PC-3 (cell line): ENCODE measurements at regions not wholly inside any gene's neighbourhood (a gene's known extent, or its start where the extent isn't known, plus 50 kb on each side); places are given as distances from the start of the nearest gene placed in this dataset.
"Not testable (repeated sequence)": the region's sequence is repeated elsewhere in the genome, so short reads cannot be mapped to it uniquely, and the experiment has no call there.

ENCODE experiments used
- ATAC-seq: fragments of 200-7000 bp; cut with Tn5 transposase; 2 replicates; pipeline ENCODE4 v1.9.1; 2020; ENCODE audit warnings: mild to moderate bottlenecking, moderate library complexity
- BruUV-seq: library from RNA; stranded (reverse); fragments of 400-500 nt; replicated peaks from 2 replicates; lab custom pipeline; 2021; lab: Mats Ljungman, UMichigan
- CTCF ChIA-PET: fragments of 300-600 bp; sonication (Branson Sonifier 250); formaldehyde crosslinking; loops from one replicate; lab custom pipeline; 2022; ENCODE audit warnings: antibody characterized with exemption; lab: Charles Lee
- POLR2A ChIA-PET: fragments of 300-600 bp; sonication (Branson Sonifier 250); formaldehyde crosslinking; loops from one replicate; lab custom pipeline; 2022; ENCODE audit warnings: antibody characterized with exemption; ENCODE audit not compliant: unreplicated experiment; lab: Charles Lee
- DNase-seq: peaks from one replicate; pipeline ENCODE4 v3.0.0-alpha.2; 2015
- H2AFZ ChIP-seq: fragments of 300-600 bp; sonication (generic); 2 replicates; pipeline ENCODE4 v1.6.0; 2016; ENCODE audit warnings: antibody characterized with exemption, low read length
- H3F3A ChIP-seq: fragments of 300-600 bp; sonication (generic); one replicate; pipeline ENCODE4 v1.6.0; 2017; ENCODE audit warnings: antibody characterized with exemption, low read length, control low read depth, mild to moderate bottlenecking; ENCODE audit not compliant: unreplicated experiment
- H3K27ac ChIP-seq: fragments of 300-600 bp; sonication (generic); 2 replicates; pipeline ENCODE4 v1.5.1; 2016; ENCODE audit warnings: mild to moderate bottlenecking, low read length
- H3K27me3 ChIP-seq: fragments of 300-600 bp; sonication (generic); 2 replicates; pipeline ENCODE4 v1.6.1; 2016; ENCODE audit warnings: low read length, mixed read lengths
- H3K36me3 ChIP-seq: fragments of 300-600 bp; sonication (generic); 2 replicates; pipeline ENCODE4 v1.6.1; 2016; ENCODE audit warnings: low read depth, mixed run types, low read length, mixed read lengths
- H3K4me1 ChIP-seq: fragments of 300-600 bp; sonication (generic); 2 replicates; pipeline ENCODE4 v1.5.1; 2016; ENCODE audit warnings: low read length; ENCODE audit not compliant: insufficient read depth
- H3K4me2 ChIP-seq: fragments of 300-600 bp; sonication (generic); 2 replicates; pipeline ENCODE4 v1.6.0; 2016; ENCODE audit warnings: low read length
- H3K4me3 ChIP-seq: fragments of 300-600 bp; sonication (generic); 2 replicates; pipeline ENCODE4 v1.5.1; 2016; ENCODE audit warnings: mild to moderate bottlenecking, low read length, mixed read lengths
- H3K79me2 ChIP-seq: fragments of 300-600 bp; sonication (generic); 2 replicates; pipeline ENCODE4 v1.6.1; 2017; ENCODE audit warnings: low read length, mixed read lengths
- H3K9ac ChIP-seq: fragments of 300-600 bp; sonication (generic); 2 replicates; pipeline ENCODE4 v1.6.0; 2016; ENCODE audit warnings: mild to moderate bottlenecking, low read length
- H3K9me2 ChIP-seq: fragments of 300-600 bp; sonication (generic); replicated peaks from 2 replicates; pipeline ENCODE4 v1.6.1; 2016; ENCODE audit warnings: mixed run types, low read length, mixed read lengths
- H3K9me3 ChIP-seq: fragments of 300-600 bp; sonication (generic); 2 replicates; pipeline ENCODE4 v1.6.1; 2016; ENCODE audit warnings: low read length, mixed read lengths
- H4K20me1 ChIP-seq: fragments of 300-600 bp; sonication (generic); 2 replicates; pipeline ENCODE4 v1.6.1; 2016; ENCODE audit warnings: low read length, mixed read lengths
- CTCF ChIP-seq: fragments of 300-600 bp; sonication (generic); conservative IDR thresholded peaks from 2 replicates; pipeline ENCODE4 v1.5.1; 2017; ENCODE audit warnings: antibody characterized with exemption, low read depth, mild to moderate bottlenecking, low read length
- EZH2 ChIP-seq: fragments of 300-600 bp; sonication (generic); IDR thresholded peaks from one replicate; pipeline ENCODE4 v1.6.1; 2017; ENCODE audit warnings: antibody characterized with exemption, mild to moderate bottlenecking, low read length; ENCODE audit not compliant: unreplicated experiment
- EZH2phosphoT487 ChIP-seq: fragments of 300-600 bp; sonication (generic); IDR thresholded peaks from 2 replicates; pipeline ENCODE4 v1.6.1; 2018; ENCODE audit warnings: mild to moderate bottlenecking, antibody characterized with exemption, low read length, borderline replicate concordance
- intact Hi-C: fragments of 100-400 bp; cut with micrococcal nuclease; formaldehyde crosslinking; loops from 2 replicates; pipeline ENCODE4 v1.9.0; 2023

GRCh38 chr4:82084747-82085146 lies 289.0 kb downstream of the HNRNPD start:
- POLR2A ChIA-PET: no interaction called here
- TF ChIP-seq EZH2phosphoT487 (no peak), CTCF (no peak), EZH2 (no peak)
- Histone ChIP-seq H3K27ac (no peak overlapping the region), H3K9me3 (no peaks in the 10 kb centered on the region), H3K9me2 (no peaks in the 10 kb centered on the region), H3K4me1 (no peaks in the 10 kb centered on the region), H3K79me2 (no peaks in the 10 kb centered on the region), H3F3A (no peaks in the 10 kb centered on the region), H2AFZ (no peak overlapping the region), H3K4me3 (no peak overlapping the region), H3K27me3 (peaks cover 7% of the 10 kb centered on the region; the same call in 1 of the 2 replicates), H3K36me3 (no peaks in the 10 kb centered on the region), H4K20me1 (no peaks in the 10 kb centered on the region), H3K9ac (no peak overlapping the region), H3K4me2 (no peak overlapping the region)
- CTCF ChIA-PET: no interaction called here
- intact Hi-C loops: no loop called here
- ATAC-seq (no peak), DNase-seq (no peak)
- BruUV-seq: no TSS peak

GRCh38 chr4:82077471-82077995 lies 296.3 kb downstream of the HNRNPD start:
- H3K4me3 ChIP-seq, H3K9me3 ChIP-seq, CTCF ChIA-PET, H3K27ac ChIP-seq, H3K36me3 ChIP-seq, H3K9ac ChIP-seq, BruUV-seq, H3K79me2 ChIP-seq, H3K9me2 ChIP-seq, H3K4me2 ChIP-seq, intact Hi-C loops, H3K27me3 ChIP-seq, ATAC-seq, H3K4me1 ChIP-seq, H3F3A ChIP-seq, H2AFZ ChIP-seq, POLR2A ChIA-PET, H4K20me1 ChIP-seq, DNase-seq: not testable (repeated sequence)

GRCh38 chr4:82076809-82077208 lies 297.0 kb downstream of the HNRNPD start:
- no TSS peak for BruUV-seq
- TF ChIP-seq CTCF (no peak), EZH2phosphoT487 (no peak), EZH2 (no peak)
- ChIA-PET POLR2A (no interaction called here), CTCF (no interaction called here)
- no peak overlapping the region for H3K27ac ChIP-seq
- H3K9ac ChIP-seq: no peak overlapping the region
- no peak overlapping the region for H3K4me2 ChIP-seq
- no peaks in the 10 kb centered on the region for H3K36me3 ChIP-seq
- H3K4me1 ChIP-seq: no peaks in the 10 kb centered on the region
- H3K4me3 ChIP-seq: no peak overlapping the region
- no peaks in the 10 kb centered on the region for H3K9me3 ChIP-seq
- peaks cover 12% of the 10 kb centered on the region; the same call in 1 of the 2 replicates for H3K27me3 ChIP-seq
- ATAC-seq (no peak), DNase-seq (no peak)
- no peaks in the 10 kb centered on the region for H3K9me2 ChIP-seq
- H3F3A ChIP-seq: no peaks in the 10 kb centered on the region
- H3K79me2 ChIP-seq: no peaks in the 10 kb centered on the region
- H2AFZ ChIP-seq: no peak overlapping the region
- H4K20me1 ChIP-seq: no peaks in the 10 kb centered on the region
- intact Hi-C loops: no loop called here
